ENCODE measurements at regions not wholly inside any gene's neighbourhood (a gene's known extent, or its start where the extent isn't known, plus 50 kb on each side); places are given as distances from the start of the nearest gene placed in this dataset.

GRCh38 chr12:98174428-98174809 is 341.0 kb upstream of the TMPO start:
- no peak for FAIRE-seq
- DNase-seq (ENCODE audit: low spot score in 2 of 2), result no peak

GRCh38 chr12:98178126-98178525 is 337.3 kb upstream of the TMPO start:
- FAIRE-seq (no peak), DNase-seq (ENCODE audit: low spot score in 2 of 2) (no peak)

GRCh38 chr12:98179151-98179550 is 336.2 kb upstream of the TMPO start:
- no peak for FAIRE-seq

DNA sequence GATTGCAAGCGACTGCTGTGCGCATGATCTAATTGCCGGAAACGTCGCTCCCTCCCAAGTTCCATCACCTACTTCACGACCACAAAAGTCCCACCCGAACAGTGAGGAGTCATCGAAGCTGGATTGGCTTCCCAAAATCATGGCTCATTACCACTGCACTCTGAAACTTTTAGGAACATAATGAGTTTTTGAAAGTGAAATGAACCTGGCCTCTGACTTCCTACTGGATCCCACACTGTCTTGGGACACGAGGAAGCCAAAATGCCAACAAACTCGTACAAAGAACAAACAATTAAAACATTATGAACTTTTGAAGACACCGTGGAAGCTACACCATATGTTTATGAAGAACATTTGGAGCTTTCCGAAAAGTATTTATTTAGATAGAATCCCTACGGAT is 334.8 kb upstream of the TMPO start:
- FAIRE-seq, result no peak
- DNase-seq (ENCODE audit: low spot score in 2 of 2), result no peak

More at GRCh38 chr12:98179151-98179550, 336.2 kb upstream of the TMPO start:
- DNase-seq (ENCODE audit: low spot score in 2 of 2), result no peak

GRCh38 chr12:98182821-98183220 is 332.6 kb upstream of the TMPO start:
- FAIRE-seq (no peak), DNase-seq (ENCODE audit: low spot score in 2 of 2) (no peak)

DNA sequence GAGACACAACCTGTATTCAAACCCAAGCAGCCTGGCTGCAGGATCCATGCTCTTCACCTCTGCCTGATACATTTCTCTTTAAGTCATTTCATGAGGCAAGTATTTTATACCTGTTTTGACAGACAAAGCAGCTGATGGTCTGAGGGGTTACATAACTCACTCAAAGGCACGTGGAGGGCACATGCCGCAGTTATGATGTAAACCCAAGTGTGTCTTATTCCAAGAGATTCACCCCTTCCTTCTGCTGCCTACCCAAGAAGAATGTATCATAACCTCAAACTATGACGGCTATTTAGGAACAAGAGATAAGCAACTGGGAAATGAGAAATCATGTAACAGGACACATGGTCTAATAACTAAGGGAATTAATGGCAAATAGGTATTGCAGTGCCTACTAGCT is 329.8 kb upstream of the TMPO start:
- DNase-seq (ENCODE audit: low spot score in 2 of 2) (no peak), FAIRE-seq (no peak)

- DNase-seq (ENCODE audit: low spot score in 2 of 2) (no peak), FAIRE-seq (no peak)
Measured at GRCh38 chr12:98188650-98189077, 326.7 kb upstream of the TMPO start.

DNA sequence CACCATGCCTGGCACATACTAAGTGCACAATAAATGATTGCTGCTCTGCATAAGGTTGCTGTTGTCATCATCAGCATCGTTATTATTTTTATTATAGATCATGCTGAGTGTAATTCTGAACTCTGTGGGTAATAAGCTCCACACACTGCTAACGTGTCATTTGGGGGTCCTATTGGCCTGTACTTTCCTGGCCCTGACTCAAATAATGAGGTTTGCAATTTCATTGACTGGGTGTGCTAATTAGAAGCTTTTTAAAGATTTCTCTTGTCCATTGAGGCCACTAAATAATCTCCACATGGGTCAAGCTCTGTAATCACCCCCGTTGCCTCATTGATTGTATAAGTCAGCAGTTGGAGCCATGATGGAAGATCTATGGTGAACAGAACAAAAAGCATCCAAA is 320.8 kb upstream of the TMPO start:
- no peak for FAIRE-seq

GRCh38 chr12:98198261-98198982 is 317.0 kb upstream of the TMPO start:
- FAIRE-seq, result no peak
- DNase-seq (ENCODE audit: low spot score in 2 of 2), result no peak

More for the DNA sequence above, 320.8 kb upstream of the TMPO start:
- DNase-seq (ENCODE audit: low spot score in 2 of 2), result no peak

GRCh38 chr12:98208816-98209215 is 306.6 kb upstream of the TMPO start:
- no peak for DNase-seq (ENCODE audit: low spot score in 2 of 2)
- FAIRE-seq, result no peak

DNA sequence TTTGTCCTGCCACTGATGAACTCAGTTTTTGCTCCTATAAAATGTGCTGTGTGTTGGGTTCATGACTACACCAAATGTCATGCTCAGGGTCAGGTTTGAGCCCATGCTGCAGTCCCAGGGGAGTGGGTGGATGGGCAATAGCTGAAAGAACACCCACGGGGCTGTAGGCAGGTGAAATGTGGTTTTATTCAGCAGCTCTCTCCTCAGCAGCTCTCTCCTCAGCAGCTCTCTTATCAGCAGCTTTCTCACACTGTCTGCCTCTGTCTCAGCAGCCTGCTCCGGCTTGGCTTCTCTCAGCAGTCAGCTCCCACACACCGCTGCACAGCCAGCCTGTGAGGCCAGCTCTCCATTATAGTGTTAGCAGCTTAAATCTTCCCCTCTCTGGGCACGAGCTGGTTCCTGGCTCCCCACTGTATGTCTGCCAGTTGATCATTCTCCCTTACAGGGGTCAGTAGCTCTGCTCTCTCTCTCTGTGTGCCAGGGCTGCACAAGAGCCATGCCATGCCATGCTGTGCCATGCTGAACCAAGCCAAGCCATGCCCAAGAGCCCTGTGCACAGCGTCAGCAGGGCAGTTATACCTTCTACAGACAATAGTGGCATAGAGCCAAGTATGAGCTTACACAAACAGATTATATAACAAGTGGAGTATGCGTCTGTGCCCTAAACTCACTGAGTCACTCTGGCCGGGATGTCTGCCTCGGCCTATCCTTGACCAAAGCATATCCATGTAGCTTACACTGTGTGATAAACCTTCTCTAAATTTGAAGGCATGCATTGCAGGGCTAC is 303.3 kb upstream of the TMPO start:
- no peak for FAIRE-seq
- no peak for DNase-seq (ENCODE audit: low spot score in 2 of 2)

GRCh38 chr12:98213556-98213955 is 301.8 kb upstream of the TMPO start:
- FAIRE-seq (no peak), DNase-seq (ENCODE audit: low spot score in 2 of 2) (no peak)

DNA sequence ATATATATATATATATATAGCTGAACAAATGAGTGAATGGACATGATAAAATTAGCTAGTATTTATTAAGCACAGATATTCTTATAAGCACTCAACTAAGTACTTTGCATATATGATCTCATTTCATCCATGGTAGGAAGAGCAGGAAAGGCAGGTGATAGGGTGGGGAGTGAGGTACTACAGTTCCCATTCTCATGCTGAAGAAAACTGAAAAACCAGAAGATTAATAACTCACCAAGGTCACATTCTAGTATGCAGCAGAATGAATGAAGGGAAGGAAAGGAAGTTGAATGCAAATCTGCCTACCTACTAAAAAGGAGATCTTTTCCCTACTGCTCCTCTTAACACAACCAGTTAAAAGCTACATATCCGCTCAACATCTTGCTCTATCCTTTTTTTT is 298.1 kb upstream of the TMPO start:
- DNase-seq (ENCODE audit: low spot score in 2 of 2) (no peak), FAIRE-seq (no peak)

DNA sequence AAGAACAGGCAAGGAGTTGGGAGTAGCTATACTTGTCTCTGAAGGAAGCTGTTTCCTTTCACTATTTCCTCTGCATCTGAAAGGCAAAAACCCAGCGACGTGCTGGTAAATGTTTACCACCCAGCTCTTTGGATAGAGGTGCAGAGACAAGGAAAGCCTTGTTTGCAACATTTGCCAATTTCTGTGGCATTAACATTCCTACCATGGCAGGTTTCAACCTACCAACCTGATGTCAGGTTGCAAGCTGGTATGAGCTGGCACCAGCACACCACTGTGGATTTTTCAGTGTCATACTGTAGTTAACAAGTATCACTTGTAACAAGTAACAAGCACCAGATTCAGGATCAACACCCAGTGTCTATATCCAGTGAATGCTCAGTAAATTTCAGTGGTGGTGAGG is 294.8 kb upstream of the TMPO start:
- DNase-seq (ENCODE audit: low spot score in 2 of 2), result no peak
- no peak for FAIRE-seq

DNA sequence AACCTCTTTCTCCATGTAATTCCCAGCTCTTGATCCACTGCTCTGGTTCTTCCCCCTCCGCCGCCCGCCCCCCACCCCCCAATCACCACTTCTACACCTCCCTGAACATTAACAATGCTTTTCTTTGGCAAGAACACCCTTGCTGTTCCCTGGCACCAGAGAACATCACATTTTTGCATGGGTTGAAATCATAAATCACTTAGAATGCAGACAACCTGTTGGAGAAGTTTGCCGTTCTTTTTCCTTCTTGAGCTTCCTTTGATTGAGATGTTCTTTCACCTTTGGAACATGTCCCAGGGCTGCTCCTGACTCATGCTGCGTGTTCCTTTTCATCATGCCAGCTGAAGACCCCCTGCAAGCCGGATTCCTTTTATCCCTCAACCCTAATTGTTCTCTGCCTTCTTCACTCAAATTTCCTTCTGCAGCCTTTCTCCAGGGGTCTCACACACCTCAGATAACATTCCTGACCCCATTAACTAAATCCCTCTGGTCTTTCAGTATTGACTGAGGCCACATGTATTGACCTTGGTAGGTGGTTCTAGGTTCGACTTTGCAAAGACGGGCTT is 294.1 kb upstream of the TMPO start:
- FAIRE-seq (no peak), DNase-seq (ENCODE audit: low spot score in 2 of 2) (no peak)

- FAIRE-seq (no peak), DNase-seq (ENCODE audit: low spot score in 2 of 2) (no peak)
Measured at GRCh38 chr12:98222135-98222534, 293.3 kb upstream of the TMPO start.

DNA sequence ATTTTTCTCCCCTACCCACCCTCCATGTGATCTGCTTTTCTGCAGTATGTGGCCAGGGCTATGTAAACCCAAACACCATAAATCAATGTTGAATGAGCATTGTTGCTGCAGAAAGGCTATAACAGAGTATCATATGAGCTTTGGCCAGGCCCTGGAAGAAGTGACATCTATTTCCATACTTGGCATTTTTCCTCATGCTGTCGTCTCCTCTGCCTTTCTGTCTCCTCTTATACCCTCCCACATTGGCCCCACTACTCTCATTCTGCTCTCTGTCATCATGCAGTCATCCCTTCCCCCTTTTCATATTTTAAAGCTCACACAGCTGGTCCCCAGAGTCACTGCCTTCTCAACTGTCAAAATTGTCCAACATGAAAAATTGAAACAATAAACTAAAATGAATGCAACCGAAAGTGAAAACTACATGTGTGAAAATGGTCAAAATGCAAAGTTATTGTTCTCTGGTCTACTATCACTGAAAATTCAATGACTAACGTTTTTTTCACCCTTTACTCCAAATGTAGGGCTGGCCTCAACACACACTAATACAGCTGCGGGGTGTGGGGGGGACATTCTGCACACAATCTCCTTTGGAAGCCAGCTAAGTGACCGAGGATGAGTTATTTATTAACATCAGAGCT is 290.7 kb upstream of the TMPO start:
- no peak for DNase-seq (ENCODE audit: low spot score in 2 of 2)
- no peak for FAIRE-seq

- no peak for DNase-seq (ENCODE audit: low spot score in 2 of 2)
- FAIRE-seq, result no peak
Measured at GRCh38 chr12:98227162-98227561, 288.2 kb upstream of the TMPO start.

GRCh38 chr12:98228683-98229539 is 286.5 kb upstream of the TMPO start:
- DNase-seq (ENCODE audit: low spot score in 2 of 2) (no peak), FAIRE-seq (no peak)

GRCh38 chr12:98229540-98229924 is 285.9 kb upstream of the TMPO start:
- FAIRE-seq, result no peak
- no peak for DNase-seq (ENCODE audit: low spot score in 2 of 2)
